Ishikawa (cell line): ENCODE measurements at regions not wholly inside any gene's neighbourhood (a gene's known extent, or its start where the extent isn't known, plus 50 kb on each side); places are given as distances from the start of the nearest gene placed in this dataset.

Source experiments
- CEBPB ChIP-seq: IDR thresholded peaks from 2 replicates; pipeline ENCODE4 v1.6.1; 2012
- EP300 ChIP-seq: IDR thresholded peaks from 2 replicates; pipeline ENCODE4 v1.6.1; 2012; ENCODE audit warnings: borderline replicate concordance
- FOXM1 ChIP-seq: IDR thresholded peaks from 2 replicates; pipeline ENCODE4 v1.6.1; 2012; ENCODE audit warnings: low read depth, borderline replicate concordance
- RAD21 ChIP-seq: IDR thresholded peaks from 2 replicates; pipeline ENCODE4 v1.6.1; 2012; ENCODE audit warnings: low read depth
- TCF12 ChIP-seq: IDR thresholded peaks from 2 replicates; pipeline ENCODE4 v1.6.1; 2012; ENCODE audit warnings: low read depth
- USF1 ChIP-seq: IDR thresholded peaks from 2 replicates; pipeline ENCODE4 v1.6.1; 2012
- TF ChIP-seq, protein P1 (sequence below): IDR thresholded peaks from 2 replicates; pipeline ENCODE4 v1.6.1; 2012; ENCODE audit warnings: low read depth, mild to moderate bottlenecking

DNA sequence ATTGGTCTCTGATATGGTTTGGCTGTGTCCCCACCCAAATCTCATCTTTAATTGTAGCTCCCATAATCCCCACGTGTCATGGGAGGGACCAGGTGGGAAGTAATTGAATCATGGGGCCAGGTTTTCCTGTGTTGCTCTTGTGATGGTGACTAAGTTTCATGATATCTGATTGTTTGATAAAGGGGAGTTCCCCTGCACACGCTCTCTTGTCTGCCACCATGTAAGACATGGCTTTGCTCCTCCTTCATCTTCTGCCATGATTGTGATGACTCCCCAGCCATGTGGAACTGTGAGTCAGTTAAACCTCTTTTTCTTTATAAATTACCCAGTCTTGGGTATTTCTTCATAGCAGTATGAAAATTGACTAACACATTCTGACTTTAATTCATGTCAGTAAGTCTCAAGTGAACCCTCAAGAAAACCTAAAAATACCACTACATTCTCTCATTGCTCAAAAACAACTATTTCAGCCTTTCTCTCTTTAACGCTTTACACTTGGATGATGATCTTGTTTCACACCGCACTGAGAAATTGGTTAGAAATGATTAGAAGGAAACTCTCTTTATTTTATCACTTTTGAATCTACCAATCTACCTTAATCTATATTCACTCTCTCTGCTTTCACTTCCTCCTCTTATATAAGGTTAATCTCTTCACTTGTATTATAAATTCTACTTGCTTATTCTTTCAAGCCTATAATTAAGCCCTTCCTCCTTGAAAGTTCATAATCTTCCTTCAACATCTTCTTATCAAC lies 110.1 kb downstream of the GALR1 start:
- TF ChIP-seq TCF12 (no peak), FOXM1 (no peak), USF1 (no peak), CEBPB (no peak), RAD21 (no peak), EP300 (no peak)
- TF ChIP-seq, protein P1, sequence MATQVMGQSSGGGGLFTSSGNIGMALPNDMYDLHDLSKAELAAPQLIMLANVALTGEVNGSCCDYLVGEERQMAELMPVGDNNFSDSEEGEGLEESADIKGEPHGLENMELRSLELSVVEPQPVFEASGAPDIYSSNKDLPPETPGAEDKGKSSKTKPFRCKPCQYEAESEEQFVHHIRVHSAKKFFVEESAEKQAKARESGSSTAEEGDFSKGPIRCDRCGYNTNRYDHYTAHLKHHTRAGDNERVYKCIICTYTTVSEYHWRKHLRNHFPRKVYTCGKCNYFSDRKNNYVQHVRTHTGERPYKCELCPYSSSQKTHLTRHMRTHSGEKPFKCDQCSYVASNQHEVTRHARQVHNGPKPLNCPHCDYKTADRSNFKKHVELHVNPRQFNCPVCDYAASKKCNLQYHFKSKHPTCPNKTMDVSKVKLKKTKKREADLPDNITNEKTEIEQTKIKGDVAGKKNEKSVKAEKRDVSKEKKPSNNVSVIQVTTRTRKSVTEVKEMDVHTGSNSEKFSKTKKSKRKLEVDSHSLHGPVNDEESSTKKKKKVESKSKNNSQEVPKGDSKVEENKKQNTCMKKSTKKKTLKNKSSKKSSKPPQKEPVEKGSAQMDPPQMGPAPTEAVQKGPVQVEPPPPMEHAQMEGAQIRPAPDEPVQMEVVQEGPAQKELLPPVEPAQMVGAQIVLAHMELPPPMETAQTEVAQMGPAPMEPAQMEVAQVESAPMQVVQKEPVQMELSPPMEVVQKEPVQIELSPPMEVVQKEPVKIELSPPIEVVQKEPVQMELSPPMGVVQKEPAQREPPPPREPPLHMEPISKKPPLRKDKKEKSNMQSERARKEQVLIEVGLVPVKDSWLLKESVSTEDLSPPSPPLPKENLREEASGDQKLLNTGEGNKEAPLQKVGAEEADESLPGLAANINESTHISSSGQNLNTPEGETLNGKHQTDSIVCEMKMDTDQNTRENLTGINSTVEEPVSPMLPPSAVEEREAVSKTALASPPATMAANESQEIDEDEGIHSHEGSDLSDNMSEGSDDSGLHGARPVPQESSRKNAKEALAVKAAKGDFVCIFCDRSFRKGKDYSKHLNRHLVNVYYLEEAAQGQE: no peak
